Mucosa of rectum (tissue), 2 donors: ENCODE measurements at regions not wholly inside any gene's neighbourhood (a gene's known extent, or its start where the extent isn't known, plus 50 kb on each side); places are given as distances from the start of the nearest gene placed in this dataset.

Experiments
- H3K27ac ChIP-seq, 2 donors: one replicate each; pipeline ENCODE4 v1.7.0; 2013; ENCODE audit warnings: inconsistent platforms in 2 of 2, low read depth in 2 of 2, low read length in 2 of 2
- H3K27me3 ChIP-seq, 2 donors: one replicate each; pipeline ENCODE4 v1.7.0; 2013; ENCODE audit warnings: low read length in 2 of 2; ENCODE audit not compliant: control insufficient read depth in 2 of 2, insufficient read depth in 2 of 2
- H3K36me3 ChIP-seq, 2 donors: one replicate each; pipeline ENCODE4 v1.7.0; 2013; ENCODE audit warnings: low read length in 2 of 2; ENCODE audit not compliant: control insufficient read depth in 2 of 2, insufficient read depth in 2 of 2
- H3K4me1 ChIP-seq, 2 donors: one replicate each; pipeline ENCODE4 v1.7.0; 2013; ENCODE audit warnings: low read length in 2 of 2, mild to moderate bottlenecking in 1 of 2; ENCODE audit not compliant: control insufficient read depth in 2 of 2, insufficient read depth in 2 of 2
- H3K4me3 ChIP-seq, 2 donors: one replicate each; pipeline ENCODE4 v1.7.0; 2013; ENCODE audit warnings: low read length in 2 of 2
- H3K9ac ChIP-seq, 2 donors: one replicate each; pipeline ENCODE4 v1.7.0; 2013; ENCODE audit warnings: low read length in 2 of 2, low read depth in 1 of 2, mild to moderate bottlenecking in 1 of 2
- H3K9me3 ChIP-seq, 2 donors: one replicate each; pipeline ENCODE4 v1.7.0; 2013; ENCODE audit warnings: low read length in 2 of 2; ENCODE audit not compliant: control insufficient read depth in 2 of 2
- donor health status: healthy.
- donor health status: Normal muscosa, but diverticular disease.

DNA sequence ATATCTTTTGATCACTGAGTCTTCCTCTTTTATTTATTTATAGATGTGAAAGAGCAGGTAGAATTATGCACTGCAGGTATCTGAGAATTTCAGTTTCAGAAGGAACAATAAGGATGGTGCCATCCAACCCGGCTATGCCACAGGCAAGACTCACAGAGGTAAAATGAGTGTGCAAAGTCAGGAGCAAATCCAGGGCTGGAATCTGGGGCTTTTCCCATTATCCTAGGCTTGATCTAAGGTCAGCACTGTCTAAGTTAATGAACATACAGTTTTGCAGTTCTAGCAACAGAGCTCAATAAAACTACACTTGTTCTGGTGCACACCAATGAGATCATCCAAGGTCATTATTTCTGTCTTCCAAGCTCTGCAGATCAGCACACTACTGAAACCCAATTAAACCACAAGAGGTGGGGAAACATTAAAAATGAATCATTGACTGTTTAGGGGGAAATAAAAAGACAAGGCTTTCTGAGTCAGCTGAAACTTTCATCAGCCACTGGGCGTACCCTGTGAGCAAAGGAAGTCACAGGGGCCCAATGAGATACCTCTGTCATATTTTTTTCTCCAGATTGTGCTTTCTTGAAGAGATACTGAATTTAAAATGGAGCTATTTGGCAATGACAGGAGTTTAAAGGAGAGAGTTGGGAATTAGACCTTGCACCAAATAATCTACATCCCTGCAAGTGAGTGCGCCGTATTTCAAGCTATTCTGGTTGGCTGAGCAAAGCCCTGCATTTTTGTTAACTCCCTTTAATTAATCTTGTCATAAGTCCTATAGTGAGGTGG, 662.2 kb upstream of the ZNF608 start:
- Histone ChIP-seq H3K4me3 (peak overlapping the region; percentile 23 to 28), H3K9me3 (peaks cover 0 to 3% of the 10 kb centered on the region in 2 donors), H3K27me3 (no peaks in the 10 kb centered on the region), H3K9ac (no peak overlapping the region), H3K36me3 (no peaks in the 10 kb centered on the region), H3K4me1 (peaks cover 42% of the 10 kb centered on the region in 2 donors), H3K27ac (peak overlapping the region; percentile 67 to 71)

- Histone ChIP-seq H3K27ac (peak overlapping the region; percentile 67 to 71), H3K9ac (no peak overlapping the region)
Measured at GRCh38 chr5:125409234-125409860, 662.9 kb upstream of the ZNF608 start.

DNA sequence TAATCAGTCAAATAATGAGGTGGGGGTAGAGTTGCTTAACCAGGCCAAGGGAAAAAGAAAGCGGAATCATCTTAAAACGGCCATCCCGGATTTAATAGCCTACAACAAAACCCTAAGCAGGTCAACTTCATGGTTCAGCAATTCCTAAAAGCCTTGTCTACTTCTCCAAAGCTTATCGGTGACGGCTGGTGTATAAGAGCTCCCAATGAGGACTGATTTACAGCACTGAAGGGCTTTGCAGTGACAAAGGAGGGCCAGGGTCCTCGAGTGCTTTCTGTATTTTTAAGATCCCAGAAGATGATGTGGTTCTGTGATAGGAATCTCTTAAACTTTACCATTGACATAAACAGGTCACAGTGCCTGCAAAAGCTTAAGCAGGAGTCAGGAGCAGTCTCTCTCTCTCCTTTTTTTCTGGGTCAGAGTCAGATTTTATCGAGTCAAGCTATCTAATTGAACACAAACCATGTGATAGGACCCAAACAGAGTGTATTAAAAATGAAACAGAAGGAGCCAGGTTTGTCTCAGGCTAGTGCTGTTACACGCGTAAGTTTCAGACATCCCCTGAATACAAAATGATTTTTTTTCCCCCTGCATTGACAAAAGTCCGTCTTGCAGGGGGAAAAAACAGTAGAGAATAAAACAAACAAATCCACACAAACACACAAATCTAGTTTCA, 663.6 kb upstream of the ZNF608 start:
- no peaks in the 10 kb centered on the region for H3K27me3 ChIP-seq
- peak overlapping the region; percentile 44 to 71 for H3K27ac ChIP-seq
- peak overlapping the region; percentile 13 to 34 for H3K4me3 ChIP-seq
- no peaks in the 10 kb centered on the region for H3K9me3 ChIP-seq
- no peak overlapping the region for H3K9ac ChIP-seq
- no peaks in the 10 kb centered on the region for H3K36me3 ChIP-seq
- H3K4me1 ChIP-seq: peaks cover 42% of the 10 kb centered on the region in 2 donors

More at GRCh38 chr5:125409234-125409860, 662.9 kb upstream of the ZNF608 start:
- Histone ChIP-seq H3K4me3 (peak overlapping the region; percentile 28 to 34), H3K9me3 (peaks cover 0 to 3% of the 10 kb centered on the region in 2 donors), H3K4me1 (peaks cover 42% of the 10 kb centered on the region in 2 donors), H3K36me3 (no peaks in the 10 kb centered on the region), H3K27me3 (no peaks in the 10 kb centered on the region)

DNA sequence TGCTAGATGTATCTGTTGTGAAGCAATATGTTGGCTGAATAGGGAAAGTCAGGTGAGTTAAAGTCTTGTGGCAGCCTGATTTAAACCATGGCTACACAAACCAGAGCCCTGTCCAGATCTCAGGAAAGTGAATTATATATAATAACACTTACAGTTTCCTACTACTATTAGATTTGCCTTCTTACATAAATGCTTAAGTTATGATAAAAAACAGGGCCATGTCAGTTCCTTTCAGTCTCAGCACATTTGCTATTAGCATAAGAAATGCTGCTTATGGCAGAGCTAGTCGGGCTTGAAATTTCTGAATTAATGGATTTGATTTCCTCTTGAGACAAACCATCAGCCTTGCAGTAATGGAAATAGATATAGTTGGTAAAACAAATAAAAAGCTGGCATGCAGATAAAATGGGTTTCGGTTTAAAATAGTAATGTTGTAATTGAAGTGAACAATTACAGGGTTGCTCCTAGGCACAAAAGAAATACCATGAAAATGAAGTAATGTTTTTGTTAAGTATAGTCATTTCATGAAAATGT, 664.2 kb upstream of the ZNF608 start:
- H3K27ac ChIP-seq: no peak overlapping the region
- no peaks in the 10 kb centered on the region for H3K9me3 ChIP-seq
- no peaks in the 10 kb centered on the region for H3K36me3 ChIP-seq
- no peak overlapping the region for H3K4me3 ChIP-seq
- peaks cover 42% of the 10 kb centered on the region in 2 donors for H3K4me1 ChIP-seq
- no peaks in the 10 kb centered on the region for H3K27me3 ChIP-seq
- H3K9ac ChIP-seq: no peak overlapping the region

- Histone ChIP-seq H3K27me3 (no peaks in the 10 kb centered on the region), H3K27ac (no peak overlapping the region), H3K4me3 (peak overlapping the region in 1 of 2 donors; percentile 56), H3K36me3 (no peaks in the 10 kb centered on the region), H3K4me1 (peaks cover 42% of the 10 kb centered on the region in 2 donors), H3K9me3 (no peaks in the 10 kb centered on the region), H3K9ac (peak overlapping the region in 1 of 2 donors; percentile 38)
Measured at GRCh38 chr5:125411071-125411743, 664.8 kb upstream of the ZNF608 start.

DNA sequence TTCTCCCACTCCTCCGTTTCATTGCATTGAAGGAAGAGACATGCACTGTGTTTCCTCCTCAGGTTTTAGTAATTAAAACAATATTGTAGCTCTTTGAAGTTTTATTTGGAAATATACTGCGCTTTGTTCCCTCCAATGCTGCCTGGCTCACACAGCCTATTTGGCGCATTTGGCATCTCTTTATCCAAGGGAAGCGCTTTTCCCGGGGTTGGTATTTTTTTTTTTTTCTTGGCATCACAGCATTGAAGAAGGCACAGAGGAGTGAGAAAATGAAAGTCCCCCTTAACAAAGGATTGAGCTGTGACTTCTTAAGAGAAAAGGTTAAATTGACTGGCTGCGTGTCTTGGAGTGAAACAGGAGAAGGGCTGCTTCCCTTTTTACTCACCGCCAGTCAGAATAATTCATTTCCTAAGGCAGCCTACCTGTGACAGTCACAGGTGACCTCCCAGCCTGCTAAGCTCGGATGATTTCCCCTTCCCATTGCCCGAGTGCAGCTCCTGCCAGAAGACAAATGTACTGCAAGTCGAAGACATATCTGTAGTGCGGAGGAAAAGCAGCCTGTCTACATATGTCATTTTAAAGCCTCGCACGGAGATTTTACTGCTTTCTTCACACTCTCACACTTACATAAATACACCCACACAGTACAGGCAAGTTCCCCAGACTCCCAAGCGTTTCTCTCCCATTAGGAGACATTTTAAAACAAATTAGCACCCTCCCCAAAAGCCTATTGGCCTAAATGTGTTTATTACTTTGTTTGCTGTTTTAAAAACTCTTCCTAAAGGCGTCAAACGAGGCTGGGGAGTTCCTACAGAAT, 665.5 kb upstream of the ZNF608 start:
- Histone ChIP-seq H3K4me3 (peak overlapping the region; percentile 50 to 56), H3K4me1 (peaks cover 42% of the 10 kb centered on the region in 2 donors), H3K9ac (peak overlapping the region; percentile 27 to 38)

GRCh38 chr5:125412561-125413495, 666.4 kb upstream of the ZNF608 start:
- Histone ChIP-seq H3K4me3 (peak overlapping the region; percentile 50 to 56), H3K27ac (peak overlapping the region; percentile 21 to 32), H3K9ac (peak overlapping the region in 1 of 2 donors; percentile 38), H3K4me1 (peaks cover 42% of the 10 kb centered on the region in 2 donors), H3K27me3 (no peaks in the 10 kb centered on the region), H3K36me3 (no peaks in the 10 kb centered on the region), H3K9me3 (no peaks in the 10 kb centered on the region)

More for the DNA sequence above, 665.5 kb upstream of the ZNF608 start:
- peak overlapping the region; percentile 21 to 32 for H3K27ac ChIP-seq
- no peaks in the 10 kb centered on the region for H3K36me3 ChIP-seq
- no peaks in the 10 kb centered on the region for H3K27me3 ChIP-seq
- H3K9me3 ChIP-seq: no peaks in the 10 kb centered on the region

GRCh38 chr5:125413496-125414274, 667.2 kb upstream of the ZNF608 start:
- H3K27ac ChIP-seq: no peak overlapping the region
- H3K9ac ChIP-seq: no peak overlapping the region
- H3K36me3 ChIP-seq: no peaks in the 10 kb centered on the region
- no peaks in the 10 kb centered on the region for H3K27me3 ChIP-seq
- H3K4me3 ChIP-seq: no peak overlapping the region
- no peaks in the 10 kb centered on the region for H3K9me3 ChIP-seq
- H3K4me1 ChIP-seq: peaks cover 36 to 39% of the 10 kb centered on the region in 2 donors
